GM12873 (cell line): ENCODE measurements at regions not wholly inside any gene's neighbourhood (a gene's known extent, or its start where the extent isn't known, plus 50 kb on each side); places are given as distances from the start of the nearest gene placed in this dataset.

Experiments used
- TF ChIP-seq, protein P1 (sequence below): IDR thresholded peaks from 2 replicates; pipeline ENCODE4 v1.5.1; 2012; ENCODE audit warnings: low read depth, mild to moderate bottlenecking, moderate library complexity, low read length, control low read depth; ENCODE audit not compliant: insufficient read depth; ENCODE audit errors: missing control alignments

DNA sequence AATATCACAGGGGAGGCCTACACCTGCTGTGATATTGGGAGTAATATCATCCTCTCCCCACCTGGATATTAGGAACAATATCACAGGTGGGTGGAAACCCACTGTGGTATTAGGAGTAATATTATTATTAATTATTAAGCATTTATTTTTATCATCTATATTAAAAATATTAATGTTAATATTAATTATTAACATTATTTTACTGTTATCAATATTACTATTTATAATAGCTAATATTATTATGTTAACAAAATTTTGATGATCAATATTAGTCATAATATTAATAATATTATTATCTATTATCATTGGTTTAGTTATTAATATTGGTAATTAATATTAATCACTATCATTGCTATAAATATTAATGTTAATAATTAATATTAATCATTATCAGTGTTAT, 161.1 kb upstream of the API5 start:
- TF ChIP-seq, protein P1, sequence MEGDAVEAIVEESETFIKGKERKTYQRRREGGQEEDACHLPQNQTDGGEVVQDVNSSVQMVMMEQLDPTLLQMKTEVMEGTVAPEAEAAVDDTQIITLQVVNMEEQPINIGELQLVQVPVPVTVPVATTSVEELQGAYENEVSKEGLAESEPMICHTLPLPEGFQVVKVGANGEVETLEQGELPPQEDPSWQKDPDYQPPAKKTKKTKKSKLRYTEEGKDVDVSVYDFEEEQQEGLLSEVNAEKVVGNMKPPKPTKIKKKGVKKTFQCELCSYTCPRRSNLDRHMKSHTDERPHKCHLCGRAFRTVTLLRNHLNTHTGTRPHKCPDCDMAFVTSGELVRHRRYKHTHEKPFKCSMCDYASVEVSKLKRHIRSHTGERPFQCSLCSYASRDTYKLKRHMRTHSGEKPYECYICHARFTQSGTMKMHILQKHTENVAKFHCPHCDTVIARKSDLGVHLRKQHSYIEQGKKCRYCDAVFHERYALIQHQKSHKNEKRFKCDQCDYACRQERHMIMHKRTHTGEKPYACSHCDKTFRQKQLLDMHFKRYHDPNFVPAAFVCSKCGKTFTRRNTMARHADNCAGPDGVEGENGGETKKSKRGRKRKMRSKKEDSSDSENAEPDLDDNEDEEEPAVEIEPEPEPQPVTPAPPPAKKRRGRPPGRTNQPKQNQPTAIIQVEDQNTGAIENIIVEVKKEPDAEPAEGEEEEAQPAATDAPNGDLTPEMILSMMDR: no peak

DNA sequence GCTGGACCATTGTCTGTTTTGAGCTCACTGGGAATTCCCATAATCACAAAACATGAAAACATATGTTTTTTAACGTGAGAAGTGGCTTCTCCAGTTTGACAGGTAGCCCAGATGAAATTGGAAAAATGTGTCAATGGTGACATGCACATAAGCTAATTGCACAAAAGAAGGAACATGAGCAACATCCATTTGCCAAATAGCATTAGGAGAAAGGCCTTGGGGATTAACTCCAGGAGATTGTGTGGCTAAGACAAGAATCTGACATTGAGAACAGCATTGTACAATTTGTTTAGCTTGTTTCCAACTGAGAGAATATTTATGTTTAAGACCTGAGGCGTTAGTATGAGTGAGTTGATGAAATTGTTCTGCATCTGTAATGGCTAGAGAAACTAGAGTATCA, 147.0 kb upstream of the API5 start:
- TF ChIP-seq, protein P1: no peak

DNA sequence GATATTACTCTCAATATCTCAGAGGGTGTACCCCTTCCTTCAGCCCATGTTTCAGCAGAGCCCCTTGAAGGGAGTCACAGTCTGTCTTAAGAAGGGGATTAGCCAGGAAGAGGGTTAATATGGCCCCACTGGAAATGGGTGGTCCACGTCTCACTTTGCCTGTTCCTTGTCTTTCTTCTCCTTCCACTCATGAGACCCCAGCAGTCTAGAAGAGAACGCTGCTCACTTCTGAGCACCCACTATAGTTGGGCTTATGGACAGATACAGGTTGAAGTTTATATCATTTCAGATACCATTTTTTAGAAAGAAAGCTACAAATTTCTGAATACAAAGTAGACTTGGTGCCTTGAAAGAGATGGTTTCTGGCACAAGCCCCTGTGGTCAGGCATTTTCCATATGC, 139.3 kb upstream of the API5 start:
- TF ChIP-seq, protein P1: no peak

DNA sequence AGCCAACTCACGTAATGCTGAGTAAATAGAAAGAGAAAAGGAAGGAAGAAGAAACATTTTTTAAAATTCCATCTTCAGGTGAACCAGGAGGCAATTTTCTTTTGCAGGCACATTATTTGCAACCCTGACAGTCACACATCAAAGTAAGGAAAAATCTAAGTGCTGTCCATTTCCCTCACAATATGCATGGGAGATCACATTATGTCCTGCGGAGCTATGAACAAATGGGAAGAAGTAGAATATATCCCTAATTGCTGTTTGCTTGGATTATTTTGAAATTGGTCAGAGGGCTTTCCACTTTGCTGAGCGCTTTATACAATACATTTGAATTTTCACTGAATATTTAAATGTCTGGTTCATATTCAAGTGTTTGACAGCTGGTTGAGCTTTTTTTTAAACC, 133.8 kb upstream of the API5 start:
- TF ChIP-seq, protein P1: no peak

DNA sequence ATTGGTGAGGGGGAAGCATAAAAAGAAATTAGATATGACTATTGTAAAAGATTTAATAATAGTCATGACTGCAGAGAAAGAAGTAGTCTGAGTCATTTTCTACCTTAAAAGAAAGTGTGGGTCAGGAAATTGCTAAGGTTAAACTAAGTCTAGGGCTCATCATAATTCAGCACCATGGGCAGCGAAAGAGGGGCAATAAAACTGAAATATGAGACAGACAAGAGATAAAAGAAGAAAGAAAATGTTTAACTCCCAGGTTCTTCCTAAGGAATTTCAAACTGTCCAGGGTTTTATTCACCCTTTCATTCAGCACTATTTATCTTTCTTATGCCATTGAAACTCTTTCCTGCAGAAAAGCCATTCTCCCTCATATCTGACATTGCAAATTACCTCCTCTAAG, 114.4 kb upstream of the API5 start:
- TF ChIP-seq, protein P1: no peak

DNA sequence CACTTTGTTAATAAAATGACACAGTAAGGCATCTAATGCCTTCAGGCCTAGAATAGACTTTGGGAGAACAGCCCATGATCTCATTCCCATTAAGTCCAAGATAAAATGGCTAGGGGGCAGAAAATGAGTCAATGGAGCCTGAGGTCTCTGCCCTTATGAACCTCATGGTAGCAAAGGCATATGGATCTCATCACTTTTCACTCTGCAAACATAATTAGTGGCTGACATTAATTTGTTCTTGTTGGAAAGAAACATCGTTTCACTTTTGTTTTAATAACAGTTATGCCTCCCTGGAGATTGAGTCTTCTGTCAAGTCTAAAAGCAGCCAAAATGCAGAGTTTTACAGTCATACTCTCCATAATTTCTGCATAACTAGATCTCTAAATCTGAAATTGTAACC, 111.8 kb upstream of the API5 start:
- TF ChIP-seq, protein P1: no peak

DNA sequence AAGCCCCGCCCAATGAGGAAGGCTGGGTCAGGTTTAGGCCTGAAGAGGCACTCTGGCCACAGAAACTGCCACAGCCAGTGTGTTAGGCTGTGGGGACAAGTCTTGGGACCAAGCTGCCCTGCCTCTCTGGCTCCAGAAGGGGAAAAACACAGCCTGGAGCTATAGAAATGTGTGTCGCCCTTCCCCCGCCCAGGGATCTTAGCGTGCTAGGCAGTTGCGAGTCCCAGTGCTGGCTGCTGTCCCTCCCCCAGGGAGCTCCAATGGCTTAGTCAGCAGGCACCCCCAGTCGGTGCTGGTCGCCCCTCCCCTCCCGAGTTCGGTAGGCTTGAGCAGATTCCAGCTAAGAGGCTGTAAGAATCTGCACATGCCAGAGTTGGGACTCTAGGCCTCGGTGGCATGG, 99.5 kb upstream of the API5 start:
- TF ChIP-seq, protein P1: no peak

DNA sequence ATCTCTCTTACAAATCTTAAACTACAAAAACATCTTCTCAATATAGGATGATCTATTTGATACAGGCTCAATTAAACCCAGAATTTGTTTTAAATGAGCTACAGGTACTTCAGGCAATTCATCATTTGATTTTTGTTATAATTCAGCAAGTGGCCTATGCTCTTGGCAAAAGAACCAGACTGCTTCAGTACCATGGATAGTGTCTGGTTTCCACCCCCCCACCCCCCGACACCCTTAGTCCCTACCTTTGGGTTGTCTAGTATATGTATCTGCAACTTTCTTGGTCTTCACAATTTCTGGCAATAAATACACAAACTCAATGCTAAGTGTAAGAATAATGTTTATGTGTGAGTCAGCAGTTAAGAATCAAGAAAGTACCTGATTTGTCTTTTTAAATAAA, 97.3 kb upstream of the API5 start:
- TF ChIP-seq, protein P1: no peak
